ENCODE measurements at regions not wholly inside any gene's neighbourhood (a gene's known extent, or its start where the extent isn't known, plus 50 kb on each side); places are given as distances from the start of the nearest gene placed in this dataset.
"Not testable (repeated sequence)": the region's sequence is repeated elsewhere in the genome, so short reads cannot be mapped to it uniquely, and the experiment has no call there.

GRCh38 chr20:43404878-43405277 lies 52.8 kb upstream of the SRSF6 start:
- DNase-seq: no peak

DNA sequence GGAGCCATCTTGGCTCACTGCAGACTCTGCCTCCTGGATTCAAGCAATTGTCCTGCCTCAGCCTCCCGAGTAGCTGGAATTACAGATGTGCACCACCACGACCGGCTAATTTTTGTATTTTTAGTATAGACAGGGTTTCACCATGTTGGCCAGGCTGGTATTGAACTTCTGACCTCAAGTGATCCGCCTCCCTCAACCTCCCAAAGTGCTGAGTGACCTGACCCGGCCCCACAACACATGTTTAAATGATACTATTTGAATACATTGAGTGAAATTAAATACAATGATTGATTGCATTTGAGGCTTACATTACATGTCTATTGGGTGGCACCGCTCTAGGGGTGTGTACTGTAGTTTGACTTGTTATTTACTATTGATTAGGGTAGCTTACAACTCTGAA lies 56.8 kb upstream of the SRSF6 start:
- not testable (repeated sequence) for DNase-seq

DNA sequence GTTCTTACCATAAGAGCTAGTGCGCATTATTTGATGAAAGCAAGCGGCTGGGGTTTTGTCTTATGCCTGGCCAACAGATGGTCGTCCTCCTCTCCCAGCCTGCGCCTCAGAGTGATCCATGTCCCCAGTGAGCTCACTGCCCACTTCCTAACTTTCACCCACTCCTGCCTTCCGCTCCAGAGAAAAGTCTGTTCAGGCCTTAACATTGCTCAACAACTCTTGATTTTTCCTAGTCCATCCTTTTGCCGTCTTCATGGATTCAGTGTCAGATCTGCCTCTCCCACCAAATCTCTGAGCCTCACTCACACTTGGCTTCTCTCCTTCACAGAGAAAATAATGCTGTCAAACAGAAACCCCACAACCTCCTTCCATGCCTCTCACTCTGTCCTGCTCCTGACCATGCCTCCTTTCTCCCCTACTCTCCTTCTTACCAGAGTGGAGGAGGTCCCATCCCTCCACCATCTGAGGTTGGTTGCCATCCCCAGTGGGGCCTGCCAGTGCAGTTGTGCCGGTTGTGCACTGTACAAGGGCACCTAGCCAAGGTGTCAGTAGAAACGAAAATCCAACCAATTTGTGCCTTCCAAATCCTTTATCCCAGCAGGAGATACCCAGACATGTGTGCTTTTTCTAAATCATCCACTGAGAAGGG lies 58.9 kb upstream of the SRSF6 start:
- DNase-seq: no peak

GRCh38 chr20:43397147-43397546 lies 60.5 kb upstream of the SRSF6 start:
- no peak for DNase-seq

GRCh38 chr20:43393052-43393451 lies 64.6 kb upstream of the SRSF6 start:
- DNase-seq: no peak

GRCh38 chr20:43392561-43392960 lies 65.1 kb upstream of the SRSF6 start:
- DNase-seq: no peak

DNA sequence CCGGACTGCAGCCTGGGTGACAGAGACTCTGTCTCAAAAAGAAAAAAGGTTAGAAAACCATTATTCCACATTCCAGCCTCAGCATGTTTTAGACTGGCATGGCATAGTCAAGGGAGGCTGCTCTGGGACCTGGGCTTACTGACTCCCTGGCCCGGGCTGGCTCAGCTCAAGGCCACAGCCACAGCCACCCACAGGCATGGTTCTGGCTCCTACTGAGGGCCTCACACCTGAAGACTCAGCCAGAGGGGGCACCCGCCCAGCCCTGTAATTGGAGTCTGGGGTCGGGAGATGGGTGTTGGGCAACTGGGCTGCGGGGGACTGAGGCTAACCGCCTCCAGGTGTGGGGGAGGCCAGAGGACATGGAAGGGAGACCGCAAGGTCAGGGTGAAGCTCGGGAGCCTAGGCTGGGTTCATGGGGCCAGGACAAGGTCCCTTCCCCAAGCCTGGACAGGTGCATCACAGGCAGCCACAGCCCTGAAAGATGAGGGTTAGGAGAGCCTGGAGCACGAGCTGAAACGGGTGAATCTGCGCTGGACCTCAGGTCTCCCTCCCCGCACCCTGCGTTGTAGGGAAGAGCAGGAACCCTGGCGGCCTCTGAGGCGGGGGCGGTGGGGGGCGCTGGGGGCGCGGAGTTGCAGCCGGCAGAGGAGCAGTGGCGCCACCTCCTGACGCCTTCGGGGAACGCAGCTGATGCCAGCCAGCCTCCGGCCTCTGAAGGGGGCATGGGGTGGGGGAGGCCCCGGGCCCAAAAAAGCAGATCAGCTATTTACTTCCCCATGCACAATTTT lies 67.7 kb upstream of the SRSF6 start:
- DNase-seq: peak in 4 of 58 donors; percentile 1 to 18 (median 6)

DNA sequence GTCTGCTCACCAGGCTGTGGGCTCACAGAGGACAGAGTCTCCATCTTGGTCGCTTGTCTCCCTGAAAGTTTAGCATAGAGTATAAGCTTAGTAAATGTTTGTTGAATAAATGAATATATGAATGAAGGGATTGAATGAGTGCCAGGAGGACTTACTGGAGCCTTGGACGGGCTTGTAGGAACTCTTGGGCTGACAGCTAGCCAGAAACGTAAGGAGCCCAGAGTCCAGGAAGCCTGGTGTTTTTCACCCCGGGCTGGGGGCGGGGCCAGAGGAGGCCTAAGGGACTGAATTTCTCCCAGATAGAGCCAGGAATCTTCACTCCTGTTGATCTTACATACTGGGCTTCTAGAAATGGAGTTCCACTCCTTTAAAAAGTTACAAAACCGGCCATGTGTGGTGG lies 68.5 kb upstream of the SRSF6 start:
- DNase-seq: no peak

DNA sequence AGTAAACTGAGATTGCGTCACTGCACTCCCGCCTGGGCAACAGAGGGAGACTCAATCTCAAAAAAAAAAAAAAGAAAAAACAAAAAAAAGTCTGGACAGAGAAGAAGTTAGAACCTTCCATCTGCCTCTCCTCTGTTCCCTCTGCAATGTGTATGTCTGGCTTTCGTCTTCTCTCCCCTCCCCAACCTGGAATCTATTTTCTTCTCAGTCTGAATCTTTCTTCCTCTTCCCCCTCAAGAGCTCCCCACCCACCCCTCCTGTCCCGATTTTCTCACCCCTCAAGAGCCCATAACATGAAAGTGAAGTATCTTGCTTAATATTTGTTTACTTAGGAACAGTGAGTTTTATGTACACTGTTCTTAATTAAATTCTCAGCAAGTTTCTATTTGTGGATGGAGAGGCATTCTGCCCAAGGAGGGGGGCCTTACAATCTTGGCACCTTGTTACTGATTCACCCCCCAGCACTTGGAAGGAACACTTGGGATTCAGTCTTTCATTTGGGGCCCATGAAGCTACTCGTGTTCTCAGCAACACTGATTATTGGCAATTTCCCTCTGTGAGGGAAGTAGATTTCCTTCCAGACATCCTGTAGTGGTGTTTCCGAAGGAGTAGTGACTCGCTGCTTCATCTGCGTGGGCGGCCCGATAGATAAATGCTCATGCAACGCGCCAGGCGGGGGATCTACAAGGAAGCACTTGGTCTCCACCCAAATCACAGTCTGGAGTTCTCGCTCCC lies 69.3 kb upstream of the SRSF6 start:
- DNase-seq: peak in 37 of 58 donors; percentile 1 to 72 (median 33)

GRCh38 chr20:43387737-43388136 lies 70.0 kb upstream of the SRSF6 start:
- DNase-seq: no peak

GRCh38 chr20:43386878-43387277 lies 70.8 kb upstream of the SRSF6 start:
- no peak for DNase-seq

GRCh38 chr20:43385914-43386313 lies 71.8 kb upstream of the SRSF6 start:
- DNase-seq: no peak

GRCh38 chr20:43384101-43384940 lies 73.4 kb upstream of the SRSF6 start:
- DNase-seq: no peak

GRCh38 chr20:43383026-43383795 lies 74.5 kb upstream of the SRSF6 start:
- DNase-seq: no peak

GRCh38 chr20:43382135-43382534 lies 75.6 kb upstream of the SRSF6 start:
- DNase-seq: not testable (repeated sequence)

GRCh38 chr20:43381533-43381932 lies 76.2 kb upstream of the SRSF6 start:
- DNase-seq: not testable (repeated sequence)

DNA sequence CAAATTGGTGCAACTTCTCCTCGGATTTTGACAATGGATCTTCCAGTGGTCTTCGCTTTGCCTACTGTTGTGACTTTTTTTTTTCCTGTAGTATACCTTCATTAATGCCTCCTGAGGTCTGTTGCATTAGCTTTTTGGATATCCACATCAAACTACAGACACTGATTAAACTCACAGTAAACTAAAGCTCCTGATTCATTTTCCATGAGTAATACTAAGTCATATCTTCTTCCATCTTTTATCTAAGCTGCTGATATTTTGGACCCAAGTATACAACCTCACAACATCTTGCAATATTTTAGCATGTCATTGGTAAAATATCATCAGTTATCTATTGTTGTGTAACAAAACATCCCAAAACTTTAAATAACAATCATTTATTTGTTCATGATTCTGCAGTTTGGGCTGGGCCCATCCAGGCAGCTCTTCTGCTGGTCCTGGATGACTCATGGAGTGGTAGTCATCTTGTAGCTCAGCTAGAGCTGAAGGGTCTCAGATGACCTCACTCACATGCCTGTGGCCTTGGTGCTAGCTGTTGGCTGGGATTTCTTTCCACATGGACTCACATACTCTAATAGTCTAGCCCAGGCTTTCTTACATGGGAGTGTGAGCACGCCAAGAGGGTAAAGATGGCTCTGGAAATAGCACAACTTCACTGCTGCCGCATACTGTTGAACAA lies 78.3 kb upstream of the SRSF6 start:
- DNase-seq: no peak

- DNase-seq: peak in 5 of 58 donors; percentile 1 to 37 (median 5)
Measured at GRCh38 chr20:43376831-43377230, 80.9 kb upstream of the SRSF6 start.

- DNase-seq: no peak
Measured at GRCh38 chr20:43375591-43375990, 82.1 kb upstream of the SRSF6 start.

GRCh38 chr20:43372051-43372450 lies 85.6 kb upstream of the SRSF6 start:
- peak in 1 of 58 donors; percentile 5 for DNase-seq
